Neural progenitor cell (in vitro differentiated cells): ENCODE measurements at regions not wholly inside any gene's neighbourhood (a gene's known extent, or its start where the extent isn't known, plus 50 kb on each side); places are given as distances from the start of the nearest gene placed in this dataset.

Experiments used
- EZH2 ChIP-seq: fragments of 200-600 bp; sonication (generic); IDR thresholded peaks from 2 replicates; pipeline ENCODE4 v1.6.1; 2017; ENCODE audit warnings: antibody characterized with exemption, mild to moderate bottlenecking, moderate library complexity
- EZH2phosphoT487 ChIP-seq: fragments of 200-600 bp; sonication (generic); IDR thresholded peaks from 2 replicates; pipeline ENCODE4 v1.6.1; 2017; ENCODE audit warnings: antibody characterized with exemption
- TF ChIP-seq, protein P1 (sequence below): fragments of 200-600 bp; sonication (generic); IDR thresholded peaks from 2 replicates; pipeline ENCODE4 v1.5.1; 2017; ENCODE audit warnings: antibody characterized with exemption, mild to moderate bottlenecking

DNA sequence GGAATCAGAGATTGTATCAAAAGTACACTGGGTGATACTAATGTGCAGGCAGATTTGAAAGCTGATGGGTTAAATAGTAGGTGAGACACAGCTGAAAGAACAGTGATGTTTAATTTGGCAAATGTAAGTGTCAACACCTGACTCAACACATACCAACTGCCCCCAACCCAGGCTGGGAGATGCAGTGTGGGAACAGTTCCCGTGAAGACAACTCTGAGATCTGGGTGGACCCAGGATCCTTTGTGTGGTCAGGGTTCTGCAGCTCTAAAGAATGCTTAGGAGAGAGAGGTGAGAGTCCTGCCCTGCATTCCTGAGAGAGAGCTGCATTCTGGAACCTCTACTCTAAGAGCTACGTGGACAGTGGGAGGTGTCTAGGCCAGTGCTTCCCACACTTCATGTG, 479.7 kb downstream of the RPS24 start:
- TF ChIP-seq, protein P1, sequence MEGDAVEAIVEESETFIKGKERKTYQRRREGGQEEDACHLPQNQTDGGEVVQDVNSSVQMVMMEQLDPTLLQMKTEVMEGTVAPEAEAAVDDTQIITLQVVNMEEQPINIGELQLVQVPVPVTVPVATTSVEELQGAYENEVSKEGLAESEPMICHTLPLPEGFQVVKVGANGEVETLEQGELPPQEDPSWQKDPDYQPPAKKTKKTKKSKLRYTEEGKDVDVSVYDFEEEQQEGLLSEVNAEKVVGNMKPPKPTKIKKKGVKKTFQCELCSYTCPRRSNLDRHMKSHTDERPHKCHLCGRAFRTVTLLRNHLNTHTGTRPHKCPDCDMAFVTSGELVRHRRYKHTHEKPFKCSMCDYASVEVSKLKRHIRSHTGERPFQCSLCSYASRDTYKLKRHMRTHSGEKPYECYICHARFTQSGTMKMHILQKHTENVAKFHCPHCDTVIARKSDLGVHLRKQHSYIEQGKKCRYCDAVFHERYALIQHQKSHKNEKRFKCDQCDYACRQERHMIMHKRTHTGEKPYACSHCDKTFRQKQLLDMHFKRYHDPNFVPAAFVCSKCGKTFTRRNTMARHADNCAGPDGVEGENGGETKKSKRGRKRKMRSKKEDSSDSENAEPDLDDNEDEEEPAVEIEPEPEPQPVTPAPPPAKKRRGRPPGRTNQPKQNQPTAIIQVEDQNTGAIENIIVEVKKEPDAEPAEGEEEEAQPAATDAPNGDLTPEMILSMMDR = no peak
- no peak for TF ChIP-seq EZH2
- no peak for TF ChIP-seq EZH2phosphoT487
